ENCODE measurements at regions not wholly inside any gene's neighbourhood (a gene's known extent, or its start where the extent isn't known, plus 50 kb on each side); places are given as distances from the start of the nearest gene placed in this dataset.

DNA sequence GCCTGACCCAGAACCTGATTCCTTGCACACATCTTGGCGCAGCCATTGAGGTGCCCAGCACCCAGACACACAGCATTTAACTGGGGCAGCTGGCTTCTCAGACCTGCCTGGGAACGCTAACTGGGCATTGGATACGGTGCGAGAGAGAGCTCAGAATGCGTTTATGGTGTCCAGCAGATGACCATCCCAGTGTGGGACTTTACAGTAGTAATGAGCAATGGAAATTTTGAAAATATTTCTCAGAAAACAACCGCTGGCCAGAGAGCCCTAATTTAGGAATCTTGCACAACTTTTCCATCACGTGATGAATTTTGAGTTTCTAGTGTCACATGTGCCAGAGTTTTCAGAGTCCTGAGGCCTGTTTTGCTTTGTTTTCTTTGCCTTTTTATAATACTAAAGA is 78.2 kb upstream of the SEC61G start:
- no peak overlapping the region for H3K27ac ChIP-seq
- H4K20me1 ChIP-seq (ENCODE audit: low read depth) = no peaks in the 10 kb centered on the region
- no peak for DNase-seq (ENCODE audit: low spot score)
- H3K9ac ChIP-seq = no peak overlapping the region
- no peak overlapping the region for H3K4me2 ChIP-seq
- H3K79me2 ChIP-seq (ENCODE audit: low read depth) = no peaks in the 10 kb centered on the region
- no peaks in the 10 kb centered on the region for H3K36me3 Mint-ChIP-seq
- no peak overlapping the region for H3K27ac Mint-ChIP-seq
- no peak overlapping the region for H3K4me3 ChIP-seq
- peaks cover 6% of the 10 kb centered on the region for H3K4me1 Mint-ChIP-seq
- TF ChIP-seq, protein P1, sequence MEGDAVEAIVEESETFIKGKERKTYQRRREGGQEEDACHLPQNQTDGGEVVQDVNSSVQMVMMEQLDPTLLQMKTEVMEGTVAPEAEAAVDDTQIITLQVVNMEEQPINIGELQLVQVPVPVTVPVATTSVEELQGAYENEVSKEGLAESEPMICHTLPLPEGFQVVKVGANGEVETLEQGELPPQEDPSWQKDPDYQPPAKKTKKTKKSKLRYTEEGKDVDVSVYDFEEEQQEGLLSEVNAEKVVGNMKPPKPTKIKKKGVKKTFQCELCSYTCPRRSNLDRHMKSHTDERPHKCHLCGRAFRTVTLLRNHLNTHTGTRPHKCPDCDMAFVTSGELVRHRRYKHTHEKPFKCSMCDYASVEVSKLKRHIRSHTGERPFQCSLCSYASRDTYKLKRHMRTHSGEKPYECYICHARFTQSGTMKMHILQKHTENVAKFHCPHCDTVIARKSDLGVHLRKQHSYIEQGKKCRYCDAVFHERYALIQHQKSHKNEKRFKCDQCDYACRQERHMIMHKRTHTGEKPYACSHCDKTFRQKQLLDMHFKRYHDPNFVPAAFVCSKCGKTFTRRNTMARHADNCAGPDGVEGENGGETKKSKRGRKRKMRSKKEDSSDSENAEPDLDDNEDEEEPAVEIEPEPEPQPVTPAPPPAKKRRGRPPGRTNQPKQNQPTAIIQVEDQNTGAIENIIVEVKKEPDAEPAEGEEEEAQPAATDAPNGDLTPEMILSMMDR (IDR thresholded peaks at IDR 0.05) = no peak
- TF ChIP-seq EZH2phosphoT487 (IDR thresholded peaks at IDR 0.05) (no peak), EZH2 (IDR thresholded peaks at IDR 0.05) (no peak)
- no peaks in the 10 kb centered on the region for H3F3A ChIP-seq (ENCODE audit: low read depth)
- H3K9me3 ChIP-seq (ENCODE audit: low read depth) = no peaks in the 10 kb centered on the region
- H3K27me3 Mint-ChIP-seq (ENCODE audit: insufficient read depth, low read depth) = peaks cover 4% of the 10 kb centered on the region
- no peak overlapping the region for H3K4me3 Mint-ChIP-seq
- peaks cover 4% of the 10 kb centered on the region for H3K9me3 Mint-ChIP-seq
- H2AFZ ChIP-seq (replicated peaks) = no peak overlapping the region
- H3K36me3 ChIP-seq = no peaks in the 10 kb centered on the region
- peaks cover 2% of the 10 kb centered on the region for H3K4me1 ChIP-seq
- H3K27me3 ChIP-seq = no peaks in the 10 kb centered on the region

DNA sequence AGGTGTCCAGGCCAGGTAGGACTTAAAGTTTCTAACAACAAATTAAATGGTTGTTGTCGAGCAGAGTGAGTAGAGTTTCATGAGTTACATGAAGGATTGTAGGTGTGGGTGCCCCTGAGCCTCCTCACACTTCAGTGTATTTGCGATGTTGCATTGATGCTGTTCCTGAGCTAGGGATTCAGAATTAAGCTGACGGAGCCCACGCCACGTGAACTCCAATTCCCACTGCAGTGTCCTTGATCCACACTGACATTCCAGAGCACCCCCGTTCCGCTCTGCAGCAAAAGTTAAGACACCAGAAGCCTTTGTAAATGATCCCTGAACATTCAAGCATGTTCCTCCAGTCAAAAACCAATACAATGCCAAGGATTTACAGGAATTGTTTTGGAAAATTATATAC is 78.8 kb upstream of the SEC61G start:
- Histone ChIP-seq H4K20me1 (ENCODE audit: low read depth) (no peaks in the 10 kb centered on the region), H3K27ac (no peak overlapping the region), H3K4me3 (no peak overlapping the region), H2AFZ (replicated peaks) (no peak overlapping the region), H3K4me1 (peaks cover 8% of the 10 kb centered on the region), H3K9ac (no peak overlapping the region), H3K27me3 (no peaks in the 10 kb centered on the region), H3K4me2 (no peak overlapping the region), H3K36me3 (no peaks in the 10 kb centered on the region), H3K79me2 (ENCODE audit: low read depth) (no peaks in the 10 kb centered on the region), H3F3A (ENCODE audit: low read depth) (no peaks in the 10 kb centered on the region), H3K9me3 (ENCODE audit: low read depth) (no peaks in the 10 kb centered on the region)
- Mint-ChIP-seq H3K36me3 (no peaks in the 10 kb centered on the region), H3K27me3 (ENCODE audit: insufficient read depth, low read depth) (peaks cover 4% of the 10 kb centered on the region), H3K9me3 (peaks cover 4% of the 10 kb centered on the region), H3K4me1 (peaks cover 12% of the 10 kb centered on the region), H3K4me3 (no peak overlapping the region), H3K27ac (no peak overlapping the region)
- TF ChIP-seq, protein P1 (IDR thresholded peaks at IDR 0.05) = no peak
- no peak for TF ChIP-seq EZH2 (IDR thresholded peaks at IDR 0.05)
- no peak for TF ChIP-seq EZH2phosphoT487 (IDR thresholded peaks at IDR 0.05)
- DNase-seq (ENCODE audit: low spot score) = no peak

GRCh38 chr7:54838175-54838910 is 79.3 kb upstream of the SEC61G start:
- H3F3A ChIP-seq (ENCODE audit: low read depth) = no peaks in the 10 kb centered on the region
- H3K27me3 Mint-ChIP-seq (ENCODE audit: insufficient read depth, low read depth) = peaks cover 4% of the 10 kb centered on the region
- H3K4me2 ChIP-seq = no peak overlapping the region
- H3K27ac Mint-ChIP-seq = no peak overlapping the region
- DNase-seq (ENCODE audit: low spot score) = no peak
- peaks cover 4% of the 10 kb centered on the region for H3K9me3 Mint-ChIP-seq
- peaks cover 10% of the 10 kb centered on the region for H3K4me1 ChIP-seq
- H3K27ac ChIP-seq = no peak overlapping the region
- H3K4me3 Mint-ChIP-seq = no peak overlapping the region
- TF ChIP-seq EZH2 (IDR thresholded peaks at IDR 0.05) (no peak), EZH2phosphoT487 (IDR thresholded peaks at IDR 0.05) (no peak)
- TF ChIP-seq, protein P1 (IDR thresholded peaks at IDR 0.05) = no peak
- peaks cover 14% of the 10 kb centered on the region for H3K4me1 Mint-ChIP-seq
- H3K4me3 ChIP-seq = no peak overlapping the region
- no peaks in the 10 kb centered on the region for H3K36me3 Mint-ChIP-seq
- no peak overlapping the region for H3K9ac ChIP-seq
- no peaks in the 10 kb centered on the region for H4K20me1 ChIP-seq (ENCODE audit: low read depth)
- no peaks in the 10 kb centered on the region for H3K36me3 ChIP-seq
- H3K79me2 ChIP-seq (ENCODE audit: low read depth) = no peaks in the 10 kb centered on the region
- H2AFZ ChIP-seq (replicated peaks) = no peak overlapping the region
- no peaks in the 10 kb centered on the region for H3K27me3 ChIP-seq
- no peaks in the 10 kb centered on the region for H3K9me3 ChIP-seq (ENCODE audit: low read depth)

Measured in neural progenitor cell (in vitro differentiated cells).